ENCODE measurements at regions not wholly inside any gene's neighbourhood (a gene's known extent, or its start where the extent isn't known, plus 50 kb on each side); places are given as distances from the start of the nearest gene placed in this dataset.

- TF ChIP-seq POLR2A (IDR thresholded peaks at IDR 0.05) (no peak), CTCF (IDR thresholded peaks at IDR 0.05) (no peak)
These were observed 118.1 kb upstream of the ADCY1 start for GRCh38 chr7:45456105-45456504.
